ENCODE measurements at regions not wholly inside any gene's neighbourhood (a gene's known extent, or its start where the extent isn't known, plus 50 kb on each side); places are given as distances from the start of the nearest gene placed in this dataset.

DNA sequence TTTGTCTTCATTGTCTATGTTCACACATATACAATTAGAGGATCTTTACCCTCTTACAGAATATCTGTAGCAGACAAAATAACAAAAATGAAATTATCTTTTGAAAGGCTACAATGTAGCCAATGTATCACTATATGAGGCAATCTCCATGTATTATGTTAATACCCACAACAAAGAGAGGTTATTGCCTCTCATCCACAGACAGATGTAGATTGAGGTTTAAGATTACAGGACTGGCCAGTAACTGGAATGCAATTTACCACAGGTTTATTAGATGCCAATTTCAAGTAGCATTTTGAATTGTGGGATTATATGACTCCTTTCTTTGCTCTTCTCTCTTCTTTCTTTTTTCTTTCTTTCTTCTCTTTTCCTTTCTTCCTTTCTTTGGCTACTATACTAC lies 242.6 kb downstream of the ANKRD50 start:
- DNase-seq (ENCODE audit: low read depth in 2 of 2): no peak

DNA sequence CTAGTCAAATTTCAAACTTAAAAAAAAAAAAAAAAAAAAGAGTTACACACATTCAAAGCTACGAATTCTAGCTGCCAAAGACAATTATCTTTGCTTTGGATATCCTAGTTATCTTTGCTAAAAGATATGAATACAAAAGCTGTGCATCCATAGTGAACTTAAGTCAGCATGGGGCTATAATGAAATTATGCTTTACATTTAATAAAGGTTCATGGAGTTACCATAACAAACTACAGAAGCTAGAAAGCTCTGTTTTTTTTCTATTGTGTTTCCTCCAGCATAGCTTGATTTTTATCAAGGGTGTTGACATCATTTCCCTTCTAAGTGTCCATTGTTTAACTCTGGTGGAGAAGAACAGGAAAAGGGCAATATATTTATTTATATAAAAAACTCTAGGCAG lies 234.1 kb downstream of the ANKRD50 start:
- DNase-seq (ENCODE audit: low read depth in 2 of 2): no peak

DNA sequence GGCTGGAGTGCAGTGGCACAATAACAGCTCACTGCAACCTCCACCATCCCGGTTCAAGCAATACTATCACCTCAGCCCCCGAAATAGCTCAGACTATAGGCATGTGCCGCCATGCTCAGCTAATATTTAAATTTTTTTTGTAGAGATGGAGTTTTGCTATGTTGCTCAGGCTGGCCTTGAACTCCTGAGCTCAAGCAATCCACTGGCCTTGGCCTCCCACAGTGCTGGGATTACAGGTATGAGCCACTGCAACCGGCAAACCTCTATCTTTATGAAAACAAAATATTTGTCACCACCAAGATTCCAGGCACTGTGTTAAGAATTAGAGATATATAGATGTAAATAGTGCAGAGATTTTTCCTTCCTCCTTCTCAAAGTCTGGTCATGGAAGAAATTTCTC lies 232.5 kb downstream of the ANKRD50 start:
- DNase-seq (ENCODE audit: low read depth in 2 of 2): no peak

DNA sequence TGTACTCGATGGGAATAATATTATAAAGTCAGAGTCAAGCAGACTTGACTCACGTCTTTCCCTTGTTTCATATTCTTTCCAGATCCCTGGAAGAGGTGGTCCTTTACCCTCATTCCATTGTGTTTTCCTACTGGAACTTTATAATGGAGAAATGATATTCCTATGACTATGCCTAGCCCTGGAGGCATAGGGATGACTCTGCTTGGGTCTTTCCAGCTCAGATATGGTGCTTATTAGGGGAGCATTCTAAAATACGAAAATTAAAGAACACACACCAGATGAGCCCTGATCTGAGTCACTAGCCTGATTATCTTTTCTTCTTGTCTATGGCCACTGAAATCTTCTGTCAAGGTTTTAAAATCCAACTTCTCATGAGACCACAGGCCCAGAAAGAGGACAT lies 231.4 kb downstream of the ANKRD50 start:
- no peak for DNase-seq (ENCODE audit: low read depth in 2 of 2)

DNA sequence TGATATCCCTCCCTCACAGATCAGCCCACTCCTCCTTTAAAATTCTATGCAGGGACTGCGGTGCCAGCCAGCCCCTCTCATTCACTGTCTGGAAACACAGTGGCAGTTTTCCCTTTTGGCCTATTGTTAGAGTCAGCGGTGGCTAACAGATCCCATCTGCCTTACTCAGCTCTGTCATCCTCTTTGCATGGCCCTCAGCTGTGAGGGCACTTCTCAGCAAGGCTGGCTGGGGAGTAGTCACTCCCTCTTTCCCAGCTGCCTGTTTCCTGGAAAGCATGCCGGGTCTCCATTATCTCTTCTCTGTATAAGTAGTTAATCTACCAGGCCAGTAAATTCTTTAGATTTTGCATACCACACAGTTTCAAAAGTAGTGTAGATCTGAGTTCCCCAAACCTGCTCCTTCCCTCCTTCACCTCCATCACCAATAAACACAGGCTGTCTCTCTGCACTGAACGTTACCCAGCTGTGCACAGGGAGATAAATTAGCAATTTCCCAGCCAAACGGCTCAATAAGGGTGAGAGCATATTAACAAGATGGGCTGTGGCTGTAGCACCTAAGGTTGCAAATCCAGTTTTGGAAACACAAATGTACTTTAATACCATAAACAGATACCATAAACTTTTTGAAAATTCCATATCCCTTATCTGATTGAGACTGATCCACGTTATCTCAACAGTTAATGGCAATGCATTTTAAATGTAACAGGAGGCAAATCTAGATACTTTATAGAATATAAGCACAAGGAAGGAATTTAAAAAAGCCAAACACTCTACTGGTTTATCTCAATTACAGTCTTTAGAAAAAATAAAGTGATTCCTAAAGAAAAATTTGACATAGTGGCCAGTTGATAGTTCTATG lies 229.3 kb downstream of the ANKRD50 start:
- no peak for DNase-seq (ENCODE audit: low read depth in 2 of 2)

DNA sequence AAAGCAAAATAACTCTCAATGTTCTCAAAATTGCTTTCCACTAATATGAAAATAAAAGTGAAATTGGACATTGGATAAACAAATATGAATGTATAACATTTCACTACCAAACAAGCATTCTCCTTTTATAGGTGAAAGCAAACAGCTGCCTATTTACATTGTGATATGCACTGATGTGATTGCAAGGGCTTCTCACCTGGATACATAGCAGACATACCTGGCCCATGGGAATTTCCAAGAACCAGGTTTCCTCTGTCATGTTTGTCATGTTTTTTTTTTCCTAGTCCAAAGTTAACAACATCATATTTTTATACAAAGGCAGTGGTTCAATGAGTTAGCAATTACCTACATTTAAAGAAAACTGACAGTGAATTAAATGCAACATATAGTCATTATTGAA lies 228.5 kb downstream of the ANKRD50 start:
- DNase-seq (ENCODE audit: low read depth in 2 of 2): no peak

DNA sequence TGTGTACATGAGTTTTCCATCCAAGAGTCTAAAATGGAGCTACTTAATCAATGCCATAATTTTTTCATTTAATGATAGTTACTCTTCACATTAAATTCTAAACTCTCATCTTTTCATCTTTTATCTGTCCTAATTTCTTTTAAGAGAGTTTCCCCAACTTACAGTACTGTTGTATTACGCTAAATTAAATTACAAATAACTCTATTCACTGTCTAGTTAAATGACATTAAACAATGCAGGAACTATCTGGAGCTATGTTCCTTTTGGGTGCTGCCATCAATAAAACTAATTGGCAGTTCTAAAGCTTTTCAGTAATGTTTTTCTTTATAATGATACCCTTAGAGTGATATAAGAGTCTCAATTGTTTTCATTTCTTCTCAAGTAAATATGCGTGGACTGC lies 227.6 kb downstream of the ANKRD50 start:
- DNase-seq (ENCODE audit: low read depth in 2 of 2): no peak

DNA sequence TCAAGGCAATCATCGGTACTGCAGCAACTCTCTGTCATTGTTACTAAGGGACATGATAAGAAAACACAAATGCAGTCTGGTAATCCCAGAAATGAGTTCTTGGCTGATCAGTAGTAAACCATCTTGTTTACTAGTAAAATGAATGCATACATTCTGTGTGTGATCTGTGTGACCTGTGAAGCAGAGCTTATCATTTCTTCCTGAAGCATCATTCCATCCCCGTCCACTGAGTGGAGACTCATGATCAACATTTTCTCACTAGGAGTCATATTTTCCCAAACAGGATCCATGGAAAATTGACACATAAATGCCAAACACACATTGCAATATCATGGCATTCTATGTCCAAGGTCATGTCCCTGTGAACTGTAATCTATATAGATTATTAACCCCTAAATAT lies 226.1 kb downstream of the ANKRD50 start:
- DNase-seq (ENCODE audit: low read depth in 2 of 2): no peak

DNA sequence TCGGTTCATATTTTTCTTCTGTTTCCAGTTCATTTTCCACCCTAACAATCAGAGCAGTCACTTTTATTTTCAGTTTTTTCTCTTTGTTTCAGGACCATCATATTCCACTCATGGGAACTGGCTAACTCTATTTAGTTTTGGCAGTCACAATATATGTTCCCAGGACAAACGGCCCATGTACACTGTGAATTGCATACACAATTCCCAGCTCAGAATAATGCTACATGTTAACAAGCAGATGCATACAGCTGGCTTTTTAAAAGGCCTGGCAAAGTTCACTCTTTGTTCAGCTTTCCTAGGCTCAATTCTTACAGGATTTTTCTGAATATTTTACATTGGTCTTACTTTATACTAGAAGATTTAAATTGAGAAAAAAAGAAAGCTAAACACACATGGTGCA lies 224.9 kb downstream of the ANKRD50 start:
- no peak for DNase-seq (ENCODE audit: low read depth in 2 of 2)

DNA sequence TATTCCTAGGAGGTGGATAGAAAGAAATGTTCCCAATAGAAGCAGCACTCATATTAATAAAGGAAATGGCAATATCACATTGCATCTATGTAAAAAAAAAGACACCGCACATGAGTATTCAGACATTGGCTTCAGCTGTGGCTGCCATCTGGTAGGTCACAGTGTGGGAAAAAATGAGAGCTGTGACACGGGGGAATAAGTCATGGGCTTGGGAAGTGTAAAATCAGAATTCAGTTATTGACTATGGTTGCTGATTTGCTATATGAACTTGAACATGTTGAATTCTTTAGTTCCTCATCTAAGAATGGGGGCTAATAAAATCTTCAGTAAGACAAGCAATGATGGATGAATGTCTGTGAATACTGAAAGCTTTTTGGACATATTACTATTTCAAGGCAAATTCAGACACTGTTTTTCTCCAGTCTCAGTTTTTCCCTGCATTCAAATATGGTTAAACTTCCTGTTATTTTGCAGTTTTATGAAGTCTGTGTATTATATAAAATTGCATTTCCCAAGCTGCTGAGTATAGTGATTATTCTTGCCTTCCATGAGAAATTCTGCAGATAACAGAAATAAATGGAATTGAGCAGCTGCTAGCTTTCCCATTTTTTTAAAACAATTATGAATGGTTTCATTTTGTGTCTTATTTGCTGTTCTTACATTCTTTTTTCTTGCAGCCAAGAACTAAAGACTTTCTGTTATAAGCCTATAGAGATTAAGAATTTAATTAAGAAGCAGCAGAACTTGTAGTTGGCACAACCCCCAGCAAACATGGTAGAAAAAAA lies 221.0 kb downstream of the ANKRD50 start:
- no peak for DNase-seq (ENCODE audit: low read depth in 2 of 2)

DNA sequence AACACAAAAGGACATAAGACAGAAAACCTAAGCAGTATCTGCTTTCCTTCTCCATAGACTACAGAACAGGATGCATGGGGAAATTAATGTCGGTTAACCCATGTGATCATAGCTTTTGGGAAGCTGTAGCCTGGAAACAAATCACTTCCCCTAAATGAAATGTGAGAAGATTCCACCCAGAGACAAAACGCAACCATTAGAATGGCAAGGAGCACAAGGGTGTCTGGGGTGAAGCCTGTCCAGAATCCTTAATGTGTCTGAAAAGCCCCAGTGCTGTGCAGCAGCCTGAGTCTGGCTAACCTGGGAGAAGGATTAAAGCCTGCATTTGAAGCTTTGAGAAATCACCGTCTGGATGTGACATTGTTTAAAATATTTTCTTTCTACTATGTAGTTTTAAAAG lies 213.3 kb downstream of the ANKRD50 start:
- DNase-seq (ENCODE audit: low read depth in 2 of 2): no peak

DNA sequence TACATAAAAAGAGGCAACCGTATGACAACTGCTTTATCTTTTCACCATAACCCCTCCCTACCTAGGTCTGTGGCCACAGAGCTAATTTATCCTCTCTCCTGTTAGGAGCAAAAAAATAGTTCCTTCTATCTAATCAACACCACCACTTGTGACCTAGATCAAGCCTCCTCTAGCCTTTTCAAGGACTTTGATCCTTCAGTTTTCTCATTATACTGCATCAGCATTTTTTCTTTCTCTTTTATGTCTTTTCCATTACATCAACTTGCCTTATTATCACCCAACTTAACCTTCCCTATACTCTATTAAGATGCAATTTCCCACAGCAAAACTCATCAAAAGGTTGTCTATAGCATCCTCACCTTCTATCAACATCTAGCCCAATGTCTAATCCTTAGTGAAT lies 211.0 kb downstream of the ANKRD50 start:
- DNase-seq (ENCODE audit: low read depth in 2 of 2): no peak

DNA sequence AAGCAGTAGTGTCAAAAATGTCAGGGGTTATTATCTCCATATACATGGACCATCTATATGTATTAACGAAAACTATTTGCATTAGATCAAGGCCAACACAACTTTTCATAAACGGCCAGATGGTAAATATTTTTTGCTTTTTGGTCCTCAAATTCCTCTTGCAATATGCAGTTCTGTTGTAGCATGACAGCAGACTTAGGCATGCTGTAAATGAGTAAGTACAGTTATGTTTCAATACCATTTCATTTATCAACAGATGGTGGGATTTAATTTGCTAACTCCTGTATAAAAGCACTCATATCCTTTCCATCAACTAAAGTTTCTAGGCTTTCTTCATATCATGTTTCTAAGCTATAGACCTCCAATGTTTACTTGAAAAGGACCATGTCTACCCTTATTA lies 208.1 kb downstream of the ANKRD50 start:
- no peak for DNase-seq (ENCODE audit: low read depth in 2 of 2)

DNA sequence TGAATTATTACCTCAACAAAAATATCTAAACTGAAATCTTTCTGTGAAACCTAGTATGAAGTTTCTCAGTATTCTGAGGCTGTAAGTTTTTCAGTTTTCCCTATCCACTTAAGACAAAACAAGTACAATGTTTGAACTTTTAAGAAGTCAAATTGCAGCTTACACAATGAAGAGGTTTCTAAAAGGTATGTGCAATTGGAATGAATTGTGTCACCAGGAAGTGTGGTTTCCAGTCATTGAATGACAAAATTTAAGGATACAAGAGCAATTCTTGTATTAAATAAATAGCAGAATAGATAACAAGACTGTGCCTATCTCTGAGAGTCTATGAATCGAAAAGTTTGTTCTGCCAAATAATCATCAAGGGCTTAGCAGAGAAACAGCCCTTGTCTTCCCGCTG lies 207.3 kb downstream of the ANKRD50 start:
- DNase-seq (ENCODE audit: low read depth in 2 of 2): no peak

DNA sequence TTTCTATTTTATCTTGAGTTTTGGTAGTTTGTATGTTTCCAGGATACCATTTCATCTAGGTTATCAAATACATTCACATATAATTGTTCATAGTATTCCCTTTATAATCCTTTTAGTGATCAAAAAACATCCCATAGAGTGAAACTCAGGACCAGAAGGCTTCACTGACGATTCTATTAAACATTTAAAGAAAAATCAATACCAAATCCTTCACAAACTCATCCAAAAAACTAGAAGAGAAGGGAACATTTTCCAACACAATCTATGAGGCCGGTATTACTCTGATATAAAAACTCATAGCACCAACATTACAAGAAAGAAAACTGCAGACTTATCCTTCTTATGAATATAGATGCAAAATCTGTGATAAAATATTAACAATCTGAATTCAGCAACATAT lies 203.4 kb downstream of the ANKRD50 start:
- DNase-seq (ENCODE audit: low read depth in 2 of 2): no peak

DNA sequence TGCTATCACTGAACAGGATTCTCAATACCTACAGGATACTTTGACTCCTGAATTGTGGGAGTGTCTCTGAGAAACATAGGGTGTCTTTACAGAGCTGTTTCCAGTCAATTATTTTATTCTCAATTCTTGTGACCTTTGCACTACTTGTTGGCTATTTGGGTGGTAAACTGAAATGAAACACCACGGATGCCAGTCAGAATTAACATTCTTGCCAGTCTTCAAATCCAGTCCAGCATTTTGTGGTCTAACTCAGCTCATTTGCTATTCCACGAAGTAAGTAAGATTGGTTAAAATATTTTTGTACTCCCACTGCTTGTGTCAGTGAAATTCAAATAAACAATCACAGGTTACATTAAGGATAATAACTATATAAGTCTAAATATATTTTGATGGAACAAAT lies 197.9 kb downstream of the ANKRD50 start:
- DNase-seq (ENCODE audit: low read depth in 2 of 2): no peak

DNA sequence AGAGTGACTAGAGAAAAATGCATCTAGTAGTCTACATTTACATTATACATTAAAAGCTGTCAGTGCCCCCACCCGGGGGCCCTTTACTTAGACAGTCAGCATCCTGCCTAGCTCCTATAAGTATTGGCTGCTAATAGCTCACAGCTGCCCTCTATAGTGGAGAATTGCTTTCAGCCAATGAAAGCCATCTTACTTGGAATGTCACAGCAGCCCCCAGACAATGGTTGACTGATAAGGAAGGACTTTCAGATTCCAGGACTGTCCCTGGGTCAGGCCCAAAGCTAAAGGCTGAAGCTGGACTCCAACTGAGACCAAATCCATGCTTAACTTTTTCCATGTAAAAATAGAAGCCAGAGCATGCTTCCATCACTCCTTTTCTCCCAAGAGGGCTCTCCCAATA lies 196.9 kb downstream of the ANKRD50 start:
- DNase-seq (ENCODE audit: low read depth in 2 of 2): no peak

DNA sequence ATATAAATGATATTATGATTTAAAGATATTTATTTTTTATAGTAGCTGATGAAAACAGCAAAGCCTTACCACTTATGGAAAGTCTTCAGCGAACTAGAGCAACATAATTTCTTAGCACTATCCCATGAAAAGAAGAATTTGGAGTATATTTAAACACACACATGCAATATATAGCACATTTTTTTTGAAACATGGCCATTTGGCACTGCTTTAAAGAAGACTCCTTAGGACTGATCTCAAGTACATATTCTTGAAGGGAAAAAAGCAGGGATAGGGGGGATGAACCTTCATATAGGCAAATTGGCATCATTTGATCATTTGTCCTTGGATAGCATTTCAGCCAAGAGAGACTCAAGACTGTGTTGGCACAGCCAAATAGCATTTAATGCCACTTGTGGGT lies 193.3 kb downstream of the ANKRD50 start:
- no peak for DNase-seq (ENCODE audit: low read depth in 2 of 2)

DNA sequence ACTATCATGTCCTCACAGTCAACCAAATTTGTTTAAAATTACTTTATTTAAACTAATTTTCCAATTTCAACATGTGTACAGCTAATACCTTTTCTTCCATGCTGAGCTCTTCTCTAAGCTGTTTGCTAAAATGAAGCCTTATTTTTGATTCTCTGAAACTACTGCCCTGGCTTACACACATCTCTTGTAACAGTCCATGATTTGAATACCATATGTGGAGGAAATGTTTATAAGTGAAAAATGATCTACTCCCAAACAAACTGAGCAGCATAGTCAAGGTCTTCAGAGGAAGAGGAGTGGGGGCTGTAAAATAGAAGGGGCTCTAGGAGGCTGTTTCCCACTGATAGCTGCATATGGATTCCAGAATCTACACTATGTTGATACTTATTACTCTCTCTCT lies 188.7 kb downstream of the ANKRD50 start:
- DNase-seq (ENCODE audit: low read depth in 2 of 2): no peak

DNA sequence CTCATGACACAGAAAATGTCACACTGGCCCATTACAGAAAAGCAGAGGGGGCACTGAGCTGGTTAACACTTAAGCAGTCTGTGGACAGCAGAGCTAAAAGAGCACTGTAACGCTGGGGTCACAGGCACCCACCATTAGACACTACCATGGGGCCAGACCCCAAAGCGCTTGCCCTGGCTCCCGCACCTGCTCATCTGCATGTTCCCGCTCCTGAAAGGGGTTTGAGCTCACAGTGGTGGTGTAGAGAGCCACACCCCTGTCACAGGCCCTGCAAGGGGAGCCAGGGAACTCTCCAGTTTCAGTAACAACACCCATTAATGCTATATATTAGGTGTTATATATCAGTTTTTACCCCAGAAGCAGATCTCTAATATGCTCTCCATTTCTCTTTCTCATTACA lies 187.0 kb downstream of the ANKRD50 start:
- no peak for DNase-seq (ENCODE audit: low read depth in 2 of 2)

DNA sequence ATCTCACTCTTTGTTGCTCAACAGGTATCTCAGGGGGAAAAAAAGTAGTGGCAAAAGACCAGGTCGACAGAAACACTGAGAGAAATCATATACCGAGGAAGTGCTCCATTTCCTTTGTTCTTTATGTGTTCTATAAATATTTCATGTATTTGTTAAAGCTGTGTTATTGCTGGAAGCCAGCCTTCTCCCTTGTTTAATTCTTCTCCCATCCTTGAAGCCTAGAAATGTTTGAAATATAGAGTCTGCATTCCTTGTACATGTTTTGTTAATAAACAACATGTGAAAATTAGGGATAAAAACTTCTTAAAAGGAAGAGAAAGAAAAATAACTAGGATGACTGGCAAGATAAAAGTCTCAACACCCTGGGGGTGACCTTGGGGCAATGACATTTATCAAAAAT lies 186.2 kb downstream of the ANKRD50 start:
- DNase-seq (ENCODE audit: low read depth in 2 of 2): no peak

DNA sequence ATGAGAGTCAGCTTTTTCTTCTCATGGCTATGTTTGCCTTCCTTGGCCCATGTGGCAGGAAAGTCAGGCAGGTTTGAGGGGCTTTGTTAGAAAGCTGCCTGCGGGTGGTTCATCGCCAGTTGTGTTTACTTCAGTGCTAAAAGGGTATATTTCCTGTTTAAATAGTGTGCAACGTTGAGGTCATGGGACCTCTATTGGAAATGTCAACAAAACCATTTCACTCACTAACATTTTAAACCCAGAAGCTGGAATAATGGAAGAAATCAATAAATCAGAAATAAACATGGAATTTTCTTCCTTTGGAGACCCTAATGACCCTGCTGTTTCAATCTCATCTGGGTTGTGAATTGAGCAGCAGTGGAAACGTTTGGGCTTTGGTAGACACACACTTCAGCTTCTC lies 185.8 kb downstream of the ANKRD50 start:
- DNase-seq (ENCODE audit: low read depth in 2 of 2): no peak

DNA sequence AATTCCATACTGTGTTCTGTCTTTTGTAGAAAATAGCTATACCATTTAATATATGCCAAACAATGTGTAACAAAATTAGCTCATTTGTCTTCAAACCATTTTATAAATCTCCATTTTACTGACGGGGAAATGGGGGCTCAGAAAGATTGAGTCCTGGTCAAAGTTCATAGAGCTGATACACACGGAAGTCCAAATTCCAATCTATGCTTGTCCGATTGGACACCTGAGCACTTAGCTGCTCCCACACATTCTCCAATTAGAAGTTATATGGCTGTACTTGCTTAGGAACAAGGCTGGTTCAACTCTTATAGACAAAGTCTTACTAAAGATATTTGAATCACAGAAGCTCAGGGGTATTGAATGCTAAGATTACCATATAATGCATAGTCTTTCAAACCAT lies 185.2 kb downstream of the ANKRD50 start:
- no peak for DNase-seq (ENCODE audit: low read depth in 2 of 2)

All from stimulated activated CD4-positive, alpha-beta T cell treated with anti-CD3 and anti-CD28 coated beads, Interleukin-1b, Interleukin-23, amount 100 ng/mL, for 1 hour (primary cell).